ENCODE measurements at regions not wholly inside any gene's neighbourhood (a gene's known extent, or its start where the extent isn't known, plus 50 kb on each side); places are given as distances from the start of the nearest gene placed in this dataset.

DNA sequence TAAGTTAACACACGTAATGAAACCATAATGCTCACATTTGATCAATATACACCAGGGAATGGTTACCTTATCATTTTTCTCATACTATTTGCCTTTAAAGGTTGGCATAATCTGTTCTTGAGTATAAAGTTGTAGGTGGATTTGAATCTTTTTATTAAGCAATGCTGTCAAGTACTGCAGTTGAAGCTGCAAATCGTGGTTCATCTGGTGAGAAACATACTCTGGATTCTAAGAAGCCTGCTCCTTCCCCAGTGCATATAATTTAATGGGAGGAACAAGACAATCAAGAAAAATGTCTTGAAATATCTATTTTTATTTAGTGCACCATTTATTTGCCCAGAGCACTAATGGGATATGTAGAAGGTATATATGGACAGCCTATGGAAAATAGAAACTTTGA is 68.7 kb upstream of the DLX6 start:
- TF ChIP-seq SUZ12 (IDR thresholded peaks at IDR 0.05; ENCODE audit: extremely low read depth, insufficient read depth, insufficient read length) (no peak), YY1 (IDR thresholded peaks at IDR 0.05; ENCODE audit: insufficient read depth, insufficient read length) (no peak)
